ENCODE measurements at regions not wholly inside any gene's neighbourhood (a gene's known extent, or its start where the extent isn't known, plus 50 kb on each side); places are given as distances from the start of the nearest gene placed in this dataset.

- DNase-seq (ENCODE audit: low read depth, low spot score) (no peak), FAIRE-seq (no peak)
- dilution Hi-C loops (cut with MboI; ENCODE audit: extremely low pct_ligation_motif_present, low sequenced_read_pairs) (no loop called here), intact Hi-C loops (cut with micrococcal nuclease) (no loop called here)
- Histone ChIP-seq H3K9ac (replicated peaks; ENCODE audit: extremely low read depth, insufficient read depth, low read length) (no peak overlapping the region), H3K4me2 (ENCODE audit: insufficient read depth, low read length) (no peak overlapping the region), H3K79me2 (ENCODE audit: control insufficient read depth, insufficient read depth, low read length) (no peaks in the 10 kb centered on the region), H2AFZ (ENCODE audit: low read depth, low read length) (no peak overlapping the region), H3K4me3 (replicated peaks in 1 of 3; ENCODE audit: insufficient read depth in 1 of 3, low read depth in 1 of 3, low read length in 3 of 3) (no peak overlapping the region), H3K36me3 (ENCODE audit: control insufficient read depth in 2 of 2, extremely low read depth in 1 of 2, insufficient read depth in 2 of 2, low read length in 2 of 2) (no peaks in the 10 kb centered on the region), H3K4me1 (ENCODE audit: control insufficient read depth, extremely low read depth, insufficient read depth, low read length) (no peaks in the 10 kb centered on the region), H3K9me1 (replicated peaks; ENCODE audit: control insufficient read depth, extremely low read depth, insufficient read depth, low read length) (no peaks in the 10 kb centered on the region), H4K20me1 (replicated peaks; ENCODE audit: control insufficient read depth, extremely low read depth, insufficient read depth, low read length) (no peaks in the 10 kb centered on the region), H3K9me3 (replicated peaks; ENCODE audit: control insufficient read depth, insufficient read depth, low read length) (peaks cover 1% of the 10 kb centered on the region), H3K27me3 (ENCODE audit: control insufficient read depth in 2 of 2, insufficient read depth in 2 of 2, low read length in 2 of 2) (no peaks in the 10 kb centered on the region), H3K27ac (ENCODE audit: insufficient read depth, low read depth, low read length) (no peak overlapping the region)
- ChIA-PET CTCF (no interaction called here), POLR2A (no interaction called here)
- no peak for TF ChIP-seq FOS (IDR thresholded peaks at IDR 0.05; ENCODE audit: borderline replicate concordance, insufficient read depth, low read length)
- BruUV-seq (replicated peaks) = no TSS peak
These were observed 164.6 kb downstream of the CYLD start for GRCh38 chr16:50906454-50906853.

- no peaks in the 10 kb centered on the region for H3K79me2 ChIP-seq (ENCODE audit: control insufficient read depth, insufficient read depth, low read length)
- dilution Hi-C loops (cut with MboI; ENCODE audit: extremely low pct_ligation_motif_present, low sequenced_read_pairs) (no loop called here), intact Hi-C loops (cut with micrococcal nuclease) (no loop called here)
- peaks cover 2% of the 10 kb centered on the region for H3K9me3 ChIP-seq (replicated peaks; ENCODE audit: control insufficient read depth, insufficient read depth, low read length)
- H3K4me1 ChIP-seq (ENCODE audit: control insufficient read depth, extremely low read depth, insufficient read depth, low read length) = no peaks in the 10 kb centered on the region
- no peak overlapping the region for H3K27ac ChIP-seq (ENCODE audit: insufficient read depth, low read depth, low read length)
- H4K20me1 ChIP-seq (replicated peaks; ENCODE audit: control insufficient read depth, extremely low read depth, insufficient read depth, low read length) = no peaks in the 10 kb centered on the region
- ChIA-PET POLR2A (no interaction called here), CTCF (no interaction called here)
- TF ChIP-seq FOS (IDR thresholded peaks at IDR 0.05; ENCODE audit: borderline replicate concordance, insufficient read depth, low read length) = no peak
- TF ChIP-seq CTCF (IDR thresholded peaks at IDR 0.05; ENCODE audit: extremely low read depth in 1 of 2, insufficient read depth in 1 of 2, low read depth in 1 of 2, low read length in 2 of 2) = no peak
- TF ChIP-seq JUN (IDR thresholded peaks at IDR 0.05; ENCODE audit: borderline replicate concordance, insufficient read depth, insufficient read length, low read depth) = no peak
- no peak for TF ChIP-seq EZH2 (IDR thresholded peaks at IDR 0.05; ENCODE audit: borderline replicate concordance, low read depth, low read length, severe bottlenecking)
- TF ChIP-seq MAX (IDR thresholded peaks at IDR 0.05; ENCODE audit: insufficient read depth, insufficient read length) = no peak
- no peak for TF ChIP-seq GATA2 (IDR thresholded peaks at IDR 0.05; ENCODE audit: insufficient read depth, insufficient read length, low read depth, low read length)
- TF ChIP-seq MYC (IDR thresholded peaks at IDR 0.05; ENCODE audit: low read depth, low read length) = no peak
- TF ChIP-seq POLR2A (IDR thresholded peaks at IDR 0.05; ENCODE audit: low read depth, low read length) = no peak
- no peak overlapping the region for H3K9ac ChIP-seq (replicated peaks; ENCODE audit: extremely low read depth, insufficient read depth, low read length)
- DNase-seq (ENCODE audit: low read depth, low spot score) (no peak), FAIRE-seq (no peak)
- no peak overlapping the region for H3K4me2 ChIP-seq (ENCODE audit: insufficient read depth, low read length)
- H3K27me3 ChIP-seq (ENCODE audit: control insufficient read depth in 2 of 2, insufficient read depth in 2 of 2, low read length in 2 of 2) = no peaks in the 10 kb centered on the region
- no peaks in the 10 kb centered on the region for H3K36me3 ChIP-seq (ENCODE audit: control insufficient read depth in 2 of 2, extremely low read depth in 1 of 2, insufficient read depth in 2 of 2, low read length in 2 of 2)
- H3K9me1 ChIP-seq (replicated peaks; ENCODE audit: control insufficient read depth, extremely low read depth, insufficient read depth, low read length) = no peaks in the 10 kb centered on the region
- no TSS peak for BruUV-seq (replicated peaks)
- H2AFZ ChIP-seq (ENCODE audit: low read depth, low read length) = no peak overlapping the region
- H3K4me3 ChIP-seq (replicated peaks in 1 of 3; ENCODE audit: insufficient read depth in 1 of 3, low read depth in 1 of 3, low read length in 3 of 3) = no peak overlapping the region
These were observed 160.6 kb downstream of the CYLD start for GRCh38 chr16:50902457-50902856.

Data from endothelial cell of umbilical vein (primary cell).